ENCODE measurements at regions not wholly inside any gene's neighbourhood (a gene's known extent, or its start where the extent isn't known, plus 50 kb on each side); places are given as distances from the start of the nearest gene placed in this dataset.

DNA sequence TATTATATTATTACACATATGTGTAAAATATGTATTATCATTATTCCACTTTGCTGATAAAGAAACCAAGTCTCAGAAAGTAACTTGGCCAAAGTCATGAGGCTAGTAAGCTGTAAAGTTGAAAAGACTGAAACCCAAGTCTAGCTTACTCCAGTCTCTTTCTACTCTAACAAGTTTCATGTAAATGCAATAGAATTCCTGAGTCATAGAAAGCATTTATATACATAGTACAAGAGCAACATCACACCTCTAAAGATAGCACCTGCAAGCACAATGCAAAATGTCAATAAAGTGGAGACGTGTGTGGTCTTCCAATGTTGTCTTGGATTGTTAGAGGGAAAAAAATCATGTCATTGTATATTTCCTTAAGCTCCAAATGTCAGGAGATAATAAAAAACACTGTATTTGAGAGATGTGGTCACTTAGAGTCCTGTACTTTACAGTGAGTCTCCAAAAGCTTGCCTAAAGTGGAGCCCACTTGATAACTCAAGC lies 430.3 kb upstream of the NRP1 start:
- H3K4me3 ChIP-seq (ENCODE audit: control insufficient read depth, low read depth, low read length) = no peak overlapping the region
- no peak for DNase-seq (ENCODE audit: low read depth)
- TF ChIP-seq, protein P1, sequence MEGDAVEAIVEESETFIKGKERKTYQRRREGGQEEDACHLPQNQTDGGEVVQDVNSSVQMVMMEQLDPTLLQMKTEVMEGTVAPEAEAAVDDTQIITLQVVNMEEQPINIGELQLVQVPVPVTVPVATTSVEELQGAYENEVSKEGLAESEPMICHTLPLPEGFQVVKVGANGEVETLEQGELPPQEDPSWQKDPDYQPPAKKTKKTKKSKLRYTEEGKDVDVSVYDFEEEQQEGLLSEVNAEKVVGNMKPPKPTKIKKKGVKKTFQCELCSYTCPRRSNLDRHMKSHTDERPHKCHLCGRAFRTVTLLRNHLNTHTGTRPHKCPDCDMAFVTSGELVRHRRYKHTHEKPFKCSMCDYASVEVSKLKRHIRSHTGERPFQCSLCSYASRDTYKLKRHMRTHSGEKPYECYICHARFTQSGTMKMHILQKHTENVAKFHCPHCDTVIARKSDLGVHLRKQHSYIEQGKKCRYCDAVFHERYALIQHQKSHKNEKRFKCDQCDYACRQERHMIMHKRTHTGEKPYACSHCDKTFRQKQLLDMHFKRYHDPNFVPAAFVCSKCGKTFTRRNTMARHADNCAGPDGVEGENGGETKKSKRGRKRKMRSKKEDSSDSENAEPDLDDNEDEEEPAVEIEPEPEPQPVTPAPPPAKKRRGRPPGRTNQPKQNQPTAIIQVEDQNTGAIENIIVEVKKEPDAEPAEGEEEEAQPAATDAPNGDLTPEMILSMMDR (IDR thresholded peaks at IDR 0.05; ENCODE audit: control insufficient read depth, insufficient read depth, low read depth, low read length, missing control alignments) = no peak

DNA sequence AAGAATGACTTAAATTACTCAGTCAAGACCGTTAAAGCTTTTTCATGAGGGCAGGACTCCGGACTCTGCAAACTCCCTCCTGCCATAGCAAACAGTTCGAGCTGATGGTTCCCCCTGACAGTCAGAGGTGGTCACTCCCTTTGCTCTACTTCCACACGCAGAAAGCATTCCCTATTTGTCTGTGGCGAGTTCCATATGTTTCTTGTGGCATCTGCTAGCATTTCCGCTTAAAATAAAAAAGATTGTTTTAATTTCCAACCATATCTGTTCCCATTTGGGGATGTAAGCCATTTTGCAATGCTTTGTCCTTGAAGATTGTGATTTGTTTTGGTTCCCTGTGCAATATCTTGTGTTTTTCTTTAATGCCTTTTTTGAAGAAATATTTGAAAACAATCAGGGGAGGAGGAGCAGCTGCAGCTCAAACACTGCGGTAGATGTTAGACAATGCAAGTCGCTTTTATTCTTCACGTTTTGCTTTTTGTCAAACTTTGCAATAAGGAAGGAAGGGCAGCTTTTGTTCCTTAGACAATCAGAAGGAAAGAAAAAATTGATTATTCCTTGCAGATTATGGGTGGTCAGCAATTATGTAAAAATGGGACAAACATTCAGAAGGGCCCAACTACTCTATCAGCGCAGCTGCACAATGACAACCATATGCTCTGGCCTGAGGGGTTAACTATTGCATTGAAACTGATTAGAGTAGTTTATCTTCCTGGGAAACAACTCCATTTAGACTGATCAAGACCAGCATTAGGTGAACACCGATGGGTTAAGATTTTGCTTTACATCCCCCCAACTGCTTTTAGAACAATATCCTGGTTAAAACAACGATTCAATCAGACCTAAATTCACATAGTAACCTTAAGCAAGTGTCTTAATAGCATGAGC lies 425.8 kb upstream of the NRP1 start:
- TF ChIP-seq, protein P1 (IDR thresholded peaks at IDR 0.05; ENCODE audit: control insufficient read depth, insufficient read depth, low read depth, low read length, missing control alignments) = no peak
- DNase-seq (ENCODE audit: low read depth) = no peak
- H3K4me3 ChIP-seq (ENCODE audit: control insufficient read depth, low read depth, low read length) = no peak overlapping the region

- DNase-seq (ENCODE audit: low read depth) = no peak
- TF ChIP-seq, protein P1 (IDR thresholded peaks at IDR 0.05; ENCODE audit: control insufficient read depth, insufficient read depth, low read depth, low read length, missing control alignments) = no peak
Measured at GRCh38 chr10:33759191-33759590, 424.7 kb upstream of the NRP1 start.

GRCh38 chr10:33758299-33758698 lies 423.8 kb upstream of the NRP1 start:
- no peak for DNase-seq (ENCODE audit: low read depth)
- TF ChIP-seq, protein P1 (IDR thresholded peaks at IDR 0.05; ENCODE audit: control insufficient read depth, insufficient read depth, low read depth, low read length, missing control alignments) = no peak

More at GRCh38 chr10:33759191-33759590, 424.7 kb upstream of the NRP1 start:
- H3K4me3 ChIP-seq (ENCODE audit: control insufficient read depth, low read depth, low read length) = no peak overlapping the region

GRCh38 chr10:33754052-33754451 lies 419.6 kb upstream of the NRP1 start:
- no peak for DNase-seq (ENCODE audit: low read depth)
- no peak overlapping the region for H3K4me3 ChIP-seq (ENCODE audit: control insufficient read depth, low read depth, low read length)
- TF ChIP-seq, protein P1 (IDR thresholded peaks at IDR 0.05; ENCODE audit: control insufficient read depth, insufficient read depth, low read depth, low read length, missing control alignments) = no peak

More at GRCh38 chr10:33758299-33758698, 423.8 kb upstream of the NRP1 start:
- no peak overlapping the region for H3K4me3 ChIP-seq (ENCODE audit: control insufficient read depth, low read depth, low read length)

- TF ChIP-seq, protein P1 (IDR thresholded peaks at IDR 0.05; ENCODE audit: control insufficient read depth, insufficient read depth, low read depth, low read length, missing control alignments) = no peak
- no peak overlapping the region for H3K4me3 ChIP-seq (ENCODE audit: control insufficient read depth, low read depth, low read length)
- DNase-seq (ENCODE audit: low read depth) = no peak
Measured at GRCh38 chr10:33753389-33753788, 418.9 kb upstream of the NRP1 start.

Data from AG09309 (cell line).